GM23338 (cell line): ENCODE measurements at regions not wholly inside any gene's neighbourhood (a gene's known extent, or its start where the extent isn't known, plus 50 kb on each side); places are given as distances from the start of the nearest gene placed in this dataset.

Experiments used
- ATAC-seq: fragments of 200-7000 bp; cut with Tn5 transposase; 3 replicates; pipeline ENCODE4 v1.9.1; 2020
- DNase-seq: peaks from one replicate; pipeline ENCODE4 v3.0.0-alpha.2; 2015; ENCODE audit warnings: low spot score
- H2AFZ ChIP-seq: fragments of 200-600 bp; sonication (generic); 2 replicates; pipeline ENCODE4 v1.8.0; 2016; ENCODE audit warnings: antibody characterized with exemption, mild to moderate bottlenecking, moderate library complexity
- H3F3A ChIP-seq: fragments of 200-600 bp; sonication (generic); replicated peaks from 2 replicates; pipeline ENCODE4 v1.8.0; 2017; ENCODE audit warnings: antibody characterized with exemption, mixed run types, low read depth
- H3K27ac ChIP-seq: fragments of 200-600 bp; sonication (generic); 2 replicates; pipeline ENCODE4 v1.6.1; 2016; ENCODE audit warnings: low read depth
- H3K27me3 ChIP-seq: fragments of 200-600 bp; sonication (generic); 2 replicates; pipeline ENCODE4 v1.8.0; 2016; ENCODE audit warnings: mild to moderate bottlenecking, mixed run types, moderate library complexity; ENCODE audit not compliant: insufficient read depth
- H3K36me3 ChIP-seq: fragments of 200-600 bp; sonication (generic); 2 replicates; pipeline ENCODE4 v1.8.0; 2016; ENCODE audit warnings: mild to moderate bottlenecking; ENCODE audit not compliant: insufficient read depth
- H3K4me1 ChIP-seq: fragments of 200-600 bp; sonication (generic); 2 replicates; pipeline ENCODE4 v1.8.0; 2016; ENCODE audit warnings: mild to moderate bottlenecking, moderate library complexity; ENCODE audit not compliant: insufficient read depth
- H3K4me2 ChIP-seq: fragments of 200-600 bp; sonication (generic); 2 replicates; pipeline ENCODE4 v1.7.1; 2017; ENCODE audit warnings: mixed run types
- H3K4me3 ChIP-seq: fragments of 200-600 bp; sonication (generic); 2 replicates; pipeline ENCODE4 v1.6.1; 2016; ENCODE audit warnings: mixed run types
- H3K79me2 ChIP-seq: fragments of 200-600 bp; sonication (generic); replicated peaks from 2 replicates; pipeline ENCODE4 v1.8.0; 2017; ENCODE audit warnings: mild to moderate bottlenecking; ENCODE audit not compliant: insufficient read depth
- H3K9me2 ChIP-seq: fragments of 200-600 bp; sonication (generic); 2 replicates; pipeline ENCODE4 v1.8.0; 2017; ENCODE audit not compliant: insufficient read depth
- H4K20me1 ChIP-seq: fragments of 200-600 bp; sonication (generic); replicated peaks from 2 replicates; pipeline ENCODE4 v1.8.0; 2017; ENCODE audit warnings: mild to moderate bottlenecking; ENCODE audit not compliant: insufficient read depth
- H3K27ac Mint-ChIP-seq: 2 replicates; pipeline ENCODE4 v1.8.0; 2020; ENCODE audit warnings: inconsistent platforms, mild to moderate bottlenecking, moderate library complexity, mixed read lengths
- H3K27me3 Mint-ChIP-seq: 3 replicates; pipeline ENCODE4 v1.8.0; 2022; ENCODE audit warnings: low read depth, mild to moderate bottlenecking, moderate library complexity, mixed read lengths, inconsistent platforms; ENCODE audit not compliant: insufficient read depth, poor library complexity
- H3K36me3 Mint-ChIP-seq: 3 replicates; pipeline ENCODE4 v1.8.0; 2021; ENCODE audit warnings: low read depth, mild to moderate bottlenecking, inconsistent platforms, moderate library complexity, mixed read lengths
- H3K4me1 Mint-ChIP-seq: 3 replicates; pipeline ENCODE4 v1.8.0; 2020; ENCODE audit warnings: mild to moderate bottlenecking, inconsistent platforms, mixed read lengths
- H3K4me3 Mint-ChIP-seq: 3 replicates; pipeline ENCODE4 v1.8.0; 2021; ENCODE audit warnings: moderate library complexity, mild to moderate bottlenecking, inconsistent platforms, mixed read lengths
- H3K9me3 Mint-ChIP-seq: 3 replicates; pipeline ENCODE4 v1.8.0; 2020; ENCODE audit warnings: moderate library complexity, mild to moderate bottlenecking, inconsistent platforms, mixed read lengths
- CTCF ChIP-seq, 2 experiments: fragments of 200-600 bp in 1 of 2; sonication (generic) in 1 of 2; conservative IDR thresholded peaks; 2 replicates each; pipeline versions ENCODE4 v1.5.1 to v1.6.1; 2016 to 2017; ENCODE audit warnings: antibody characterized with exemption in 2 of 2, low read depth in 2 of 2, mild to moderate bottlenecking in 2 of 2, moderate library complexity in 1 of 2
- ETS1 ChIP-seq: IDR thresholded peaks from 2 replicates; pipeline ENCODE4 v1.6.1; 2016; ENCODE audit warnings: antibody characterized with exemption
- EZH2 ChIP-seq: fragments of 200-600 bp; sonication (generic); IDR thresholded peaks from one replicate; pipeline ENCODE4 v1.8.0; 2017; ENCODE audit warnings: antibody characterized with exemption, mild to moderate bottlenecking, low read depth; ENCODE audit not compliant: unreplicated experiment
- EZH2phosphoT487 ChIP-seq: fragments of 200-600 bp; sonication (generic); IDR thresholded peaks from one replicate; pipeline ENCODE4 v1.8.1; 2018; ENCODE audit warnings: antibody characterized with exemption; ENCODE audit not compliant: unreplicated experiment
- NANOG ChIP-seq: IDR thresholded peaks from 2 replicates; pipeline ENCODE4 v1.6.1; 2016; ENCODE audit warnings: antibody characterized with exemption, borderline replicate concordance
- STAT1 ChIP-seq: IDR thresholded peaks from one replicate; pipeline ENCODE4 v1.6.1; 2016; ENCODE audit warnings: antibody characterized with exemption; ENCODE audit not compliant: unreplicated experiment
- ZNF114 ChIP-seq: fragments of 250-450 bp; sonication (Bioruptor Pico); IDR thresholded peaks from 2 replicates; pipeline ENCODE4 v1.5.0; 2020; ENCODE audit warnings: mild to moderate bottlenecking, moderate library complexity
- ZNF331 ChIP-seq: fragments of 250-450 bp; sonication (Bioruptor Pico); IDR thresholded peaks from 2 replicates; pipeline ENCODE4 v1.5.0; 2020; ENCODE audit warnings: low read depth, mild to moderate bottlenecking, moderate library complexity
- ZNF462 ChIP-seq: fragments of 250-450 bp; sonication (Bioruptor Pico); IDR thresholded peaks from 2 replicates; pipeline ENCODE4 v1.5.0; 2020; ENCODE audit warnings: mild to moderate bottlenecking, moderate library complexity

GRCh38 chr12:124492879-124493808, 74.3 kb downstream of the NCOR2 start:
- H3K79me2 ChIP-seq: peaks cover 97% of the 10 kb centered on the region
- ATAC-seq (no peak), DNase-seq (no peak)
- no peak overlapping the region for H3K4me2 ChIP-seq
- Mint-ChIP-seq H3K27me3 (peaks cover 15% of the 10 kb centered on the region), H3K27ac (no peak overlapping the region; the same call in 1 of the 2 replicates), H3K4me1 (peaks cover 20% of the 10 kb centered on the region), H3K4me3 (no peak overlapping the region), H3K9me3 (no peaks in the 10 kb centered on the region; the same call in 2 of the 3 replicates), H3K36me3 (peaks cover 3% of the 10 kb centered on the region; the same call in 2 of the 3 replicates)
- H3K27ac ChIP-seq: no peak overlapping the region
- no peak overlapping the region for H3K4me3 ChIP-seq
- TF ChIP-seq ETS1: no peak
- TF ChIP-seq CTCF (conservative IDR thresholded peaks at IDR 0.05; ENCODE audit: low read depth in 2 of 2): peak in 1 of 2 experiments; percentile 28; a peak in 2 of 4 replicates
- TF ChIP-seq NANOG: no peak
- no peak for TF ChIP-seq STAT1
- TF ChIP-seq EZH2phosphoT487: no peak
- TF ChIP-seq EZH2: no peak
- TF ChIP-seq ZNF114 (CRISPR knock-in tag): no peak
- no peak overlapping the region for H2AFZ ChIP-seq
- no peaks in the 10 kb centered on the region for H3K27me3 ChIP-seq
- 0 out of 2 replicates have a peak, but pooled peaks cover 5% of the 10 kb centered on the region for H3K4me1 ChIP-seq
- no peaks in the 10 kb centered on the region for H3K9me2 ChIP-seq
- no peaks in the 10 kb centered on the region for H3F3A ChIP-seq
- H3K36me3 ChIP-seq: no peaks in the 10 kb centered on the region
- peaks cover 41% of the 10 kb centered on the region for H4K20me1 ChIP-seq

GRCh38 chr12:124491856-124492420, 75.5 kb downstream of the NCOR2 start:
- H3K27ac ChIP-seq: no peak overlapping the region
- ATAC-seq (no peak), DNase-seq (no peak)
- peaks cover 97% of the 10 kb centered on the region for H3K79me2 ChIP-seq
- H3K4me3 Mint-ChIP-seq: no peak overlapping the region
- no peak overlapping the region for H2AFZ ChIP-seq
- H3K9me3 Mint-ChIP-seq: no peaks in the 10 kb centered on the region; the same call in 2 of the 3 replicates
- H4K20me1 ChIP-seq: peaks cover 45% of the 10 kb centered on the region
- H3K27ac Mint-ChIP-seq: no peak overlapping the region
- H3K36me3 ChIP-seq: no peaks in the 10 kb centered on the region
- H3K4me2 ChIP-seq: no peak overlapping the region
- no peaks in the 10 kb centered on the region for H3F3A ChIP-seq
- no peaks in the 10 kb centered on the region for H3K9me2 ChIP-seq
- no peak overlapping the region for H3K4me3 ChIP-seq
- 0 out of 2 replicates have a peak, but pooled peaks cover 3% of the 10 kb centered on the region for H3K4me1 ChIP-seq
- H3K4me1 Mint-ChIP-seq: peaks cover 17% of the 10 kb centered on the region
- H3K27me3 ChIP-seq: no peaks in the 10 kb centered on the region
- peaks cover 11% of the 10 kb centered on the region for H3K27me3 Mint-ChIP-seq
- H3K36me3 Mint-ChIP-seq: peaks cover 7% of the 10 kb centered on the region; the same call in 2 of the 3 replicates
- TF ChIP-seq ZNF462 (no peak), STAT1 (no peak), ETS1 (no peak), EZH2 (no peak), ZNF331 (CRISPR knock-in tag) (no peak)
